Duodenal mucosa (tissue), 2 donors: ENCODE measurements at regions not wholly inside any gene's neighbourhood (a gene's known extent, or its start where the extent isn't known, plus 50 kb on each side); places are given as distances from the start of the nearest gene placed in this dataset.

Experiments
- H3K27ac ChIP-seq: one replicate; pipeline ENCODE4 v1.7.0; 2013; ENCODE audit warnings: low read depth, low read length
- H3K27me3 ChIP-seq, 2 donors: one replicate each; pipeline ENCODE4 v1.7.0; 2013; ENCODE audit warnings: low read length in 2 of 2, control low read depth in 1 of 2; ENCODE audit not compliant: insufficient read depth in 2 of 2, control insufficient read depth in 1 of 2
- H3K36me3 ChIP-seq, 2 donors: one replicate each; pipeline ENCODE4 v1.7.0; 2013; ENCODE audit warnings: low read length in 2 of 2, control low read depth in 1 of 2; ENCODE audit not compliant: insufficient read depth in 2 of 2, control insufficient read depth in 1 of 2
- H3K4me1 ChIP-seq, 2 donors: one replicate each; pipeline ENCODE4 v1.7.0; 2013; ENCODE audit warnings: low read length in 2 of 2, control low read depth in 1 of 2; ENCODE audit not compliant: insufficient read depth in 2 of 2, control insufficient read depth in 1 of 2
- H3K4me3 ChIP-seq, 2 donors: one replicate each; pipeline ENCODE4 v1.7.0; 2013; ENCODE audit warnings: low read length in 2 of 2, low read depth in 1 of 2
- H3K9ac ChIP-seq, 2 donors: one replicate each; pipeline ENCODE4 v1.7.0; 2013; ENCODE audit warnings: low read length in 2 of 2, low read depth in 1 of 2
- H3K9me3 ChIP-seq, 2 donors: one replicate each; pipeline ENCODE4 v1.7.0; 2013; ENCODE audit warnings: low read length in 2 of 2, control low read depth in 1 of 2; ENCODE audit not compliant: control insufficient read depth in 1 of 2

- Histone ChIP-seq H3K27me3 (no peaks in the 10 kb centered on the region), H3K9me3 (no peaks in the 10 kb centered on the region), H3K4me3 (no peak overlapping the region), H3K4me1 (no peaks in the 10 kb centered on the region), H3K36me3 (no peaks in the 10 kb centered on the region), H3K9ac (no peak overlapping the region), H3K27ac (no peak overlapping the region)
These were observed 607.9 kb downstream of the KCTD16 start for GRCh38 chr5:144778561-144778960.

- Histone ChIP-seq H3K9me3 (no peaks in the 10 kb centered on the region), H3K36me3 (no peaks in the 10 kb centered on the region), H3K4me3 (no peak overlapping the region), H3K27ac (no peak overlapping the region), H3K4me1 (no peaks in the 10 kb centered on the region), H3K9ac (no peak overlapping the region), H3K27me3 (no peaks in the 10 kb centered on the region)
These were observed 603.5 kb downstream of the KCTD16 start for GRCh38 chr5:144774197-144774596.

GRCh38 chr5:144773628-144774027 lies 603.0 kb downstream of the KCTD16 start:
- H3K9ac ChIP-seq, result no peak overlapping the region
- no peaks in the 10 kb centered on the region for H3K36me3 ChIP-seq

GRCh38 chr5:144771802-144772201 lies 601.1 kb downstream of the KCTD16 start:
- Histone ChIP-seq H3K27me3 (no peaks in the 10 kb centered on the region), H3K9me3 (no peaks in the 10 kb centered on the region), H3K4me1 (no peaks in the 10 kb centered on the region), H3K4me3 (no peak overlapping the region), H3K27ac (no peak overlapping the region), H3K9ac (no peak overlapping the region), H3K36me3 (no peaks in the 10 kb centered on the region)

More at GRCh38 chr5:144773628-144774027, 603.0 kb downstream of the KCTD16 start:
- Histone ChIP-seq H3K4me1 (no peaks in the 10 kb centered on the region), H3K27ac (no peak overlapping the region), H3K27me3 (no peaks in the 10 kb centered on the region), H3K4me3 (no peak overlapping the region), H3K9me3 (no peaks in the 10 kb centered on the region)

- H3K9ac ChIP-seq, result no peak overlapping the region
- no peak overlapping the region for H3K4me3 ChIP-seq
- no peaks in the 10 kb centered on the region for H3K36me3 ChIP-seq
- no peaks in the 10 kb centered on the region for H3K9me3 ChIP-seq
- H3K27ac ChIP-seq, result no peak overlapping the region
- H3K27me3 ChIP-seq, result no peaks in the 10 kb centered on the region
- no peaks in the 10 kb centered on the region for H3K4me1 ChIP-seq
These were observed 571.7 kb downstream of the KCTD16 start for GRCh38 chr5:144742361-144742760.

DNA sequence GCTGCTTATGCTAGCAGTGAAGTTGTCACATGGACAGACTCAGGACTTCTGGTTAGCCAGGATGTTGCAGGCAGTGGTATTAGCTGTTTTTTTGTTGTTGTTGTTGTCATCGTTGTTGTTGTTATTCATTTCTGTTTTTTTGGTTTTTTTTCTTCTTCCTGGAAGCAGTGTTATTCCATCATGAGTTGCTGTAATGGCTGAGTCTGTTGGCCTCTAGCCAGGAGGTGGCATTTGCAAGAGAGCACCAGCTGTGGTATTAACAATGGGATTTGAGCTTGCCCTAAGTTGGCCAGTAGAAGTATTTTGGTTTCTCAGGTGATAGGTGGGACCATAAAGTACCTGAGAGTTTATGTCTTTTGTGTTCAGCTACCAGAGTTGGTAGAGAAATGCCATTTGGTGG lies 561.1 kb downstream of the KCTD16 start:
- H3K27me3 ChIP-seq, result no peaks in the 10 kb centered on the region

GRCh38 chr5:144712090-144712489 lies 541.4 kb downstream of the KCTD16 start:
- Histone ChIP-seq H3K27me3 (no peaks in the 10 kb centered on the region), H3K27ac (no peak overlapping the region), H3K9me3 (no peaks in the 10 kb centered on the region), H3K4me1 (no peaks in the 10 kb centered on the region), H3K9ac (no peak overlapping the region), H3K4me3 (no peak overlapping the region), H3K36me3 (no peaks in the 10 kb centered on the region)

More for the DNA sequence above, 561.1 kb downstream of the KCTD16 start:
- Histone ChIP-seq H3K36me3 (no peaks in the 10 kb centered on the region), H3K9ac (no peak overlapping the region), H3K4me3 (no peak overlapping the region), H3K4me1 (no peaks in the 10 kb centered on the region), H3K27ac (no peak overlapping the region), H3K9me3 (no peaks in the 10 kb centered on the region)

GRCh38 chr5:144711172-144711571 lies 540.5 kb downstream of the KCTD16 start:
- no peak overlapping the region for H3K9ac ChIP-seq
- no peaks in the 10 kb centered on the region for H3K4me1 ChIP-seq
- no peaks in the 10 kb centered on the region for H3K36me3 ChIP-seq
- H3K4me3 ChIP-seq, result no peak overlapping the region
- no peaks in the 10 kb centered on the region for H3K27me3 ChIP-seq
- H3K27ac ChIP-seq, result no peak overlapping the region
- H3K9me3 ChIP-seq, result no peaks in the 10 kb centered on the region

DNA sequence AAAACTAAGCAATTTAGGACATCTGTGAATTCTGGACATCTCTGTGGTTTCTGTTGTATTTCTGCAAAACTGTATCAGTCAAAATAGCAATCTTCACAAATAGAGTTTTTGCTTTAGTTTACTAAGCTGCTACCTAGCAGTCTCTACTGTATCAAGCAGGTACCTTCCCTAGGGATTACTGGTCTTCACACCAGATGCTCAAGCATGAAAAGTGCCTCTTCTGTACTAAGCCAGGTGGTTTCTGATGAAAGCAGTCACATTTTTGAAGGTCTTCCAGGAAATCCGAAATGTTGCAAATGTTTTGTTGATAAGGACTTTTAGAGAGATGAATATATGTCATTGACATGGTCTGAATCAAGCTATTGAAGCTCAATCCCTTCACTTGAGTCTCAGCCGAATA lies 540.0 kb downstream of the KCTD16 start:
- Histone ChIP-seq H3K9ac (no peak overlapping the region), H3K36me3 (no peaks in the 10 kb centered on the region), H3K4me1 (no peaks in the 10 kb centered on the region), H3K4me3 (no peak overlapping the region), H3K27me3 (no peaks in the 10 kb centered on the region), H3K27ac (no peak overlapping the region), H3K9me3 (no peaks in the 10 kb centered on the region)

GRCh38 chr5:144703776-144704175 lies 533.1 kb downstream of the KCTD16 start:
- no peaks in the 10 kb centered on the region for H3K36me3 ChIP-seq
- no peaks in the 10 kb centered on the region for H3K9me3 ChIP-seq
- H3K9ac ChIP-seq, result no peak overlapping the region
- no peaks in the 10 kb centered on the region for H3K27me3 ChIP-seq
- H3K4me1 ChIP-seq, result no peaks in the 10 kb centered on the region
- no peak overlapping the region for H3K27ac ChIP-seq
- no peak overlapping the region for H3K4me3 ChIP-seq

DNA sequence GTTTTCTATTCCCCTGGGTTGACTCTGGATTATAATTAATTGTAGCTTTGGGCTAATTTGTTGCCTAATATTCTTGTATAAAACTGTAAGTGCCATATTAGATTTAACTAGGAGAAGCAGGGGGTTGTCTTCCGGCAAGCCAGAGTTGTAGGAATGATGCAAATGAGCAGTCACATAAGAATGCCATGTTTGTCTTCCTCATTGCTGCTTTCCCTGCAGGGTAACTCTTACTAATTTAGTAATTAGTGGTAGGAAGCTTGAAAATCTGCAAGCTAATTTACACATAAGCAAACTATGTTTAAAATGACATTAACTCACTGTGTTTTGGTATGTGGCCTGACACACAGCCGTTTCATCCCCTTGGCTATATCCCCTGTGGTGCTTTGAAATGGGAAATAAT lies 527.8 kb downstream of the KCTD16 start:
- H3K4me3 ChIP-seq, result no peak overlapping the region
- no peaks in the 10 kb centered on the region for H3K36me3 ChIP-seq
- H3K27ac ChIP-seq, result no peak overlapping the region
- H3K4me1 ChIP-seq, result no peaks in the 10 kb centered on the region
- H3K27me3 ChIP-seq, result no peaks in the 10 kb centered on the region
- H3K9me3 ChIP-seq, result no peaks in the 10 kb centered on the region
- no peak overlapping the region for H3K9ac ChIP-seq
